22Rv1 (cell line): ENCODE measurements at regions not wholly inside any gene's neighbourhood (a gene's known extent, or its start where the extent isn't known, plus 50 kb on each side); places are given as distances from the start of the nearest gene placed in this dataset.

Source experiments
- ZFX ChIP-seq: fragments of 450-650 bp; IDR thresholded peaks from 2 replicates; pipeline ENCODE4 v1.6.1; 2017; ENCODE audit warnings: antibody characterized with exemption, borderline replicate concordance
- TF ChIP-seq, protein P1 (sequence below): fragments of 450-650 bp; IDR thresholded peaks from 2 replicates; pipeline ENCODE4 v1.5.1; 2017; ENCODE audit warnings: mild to moderate bottlenecking

- TF ChIP-seq, protein P1, sequence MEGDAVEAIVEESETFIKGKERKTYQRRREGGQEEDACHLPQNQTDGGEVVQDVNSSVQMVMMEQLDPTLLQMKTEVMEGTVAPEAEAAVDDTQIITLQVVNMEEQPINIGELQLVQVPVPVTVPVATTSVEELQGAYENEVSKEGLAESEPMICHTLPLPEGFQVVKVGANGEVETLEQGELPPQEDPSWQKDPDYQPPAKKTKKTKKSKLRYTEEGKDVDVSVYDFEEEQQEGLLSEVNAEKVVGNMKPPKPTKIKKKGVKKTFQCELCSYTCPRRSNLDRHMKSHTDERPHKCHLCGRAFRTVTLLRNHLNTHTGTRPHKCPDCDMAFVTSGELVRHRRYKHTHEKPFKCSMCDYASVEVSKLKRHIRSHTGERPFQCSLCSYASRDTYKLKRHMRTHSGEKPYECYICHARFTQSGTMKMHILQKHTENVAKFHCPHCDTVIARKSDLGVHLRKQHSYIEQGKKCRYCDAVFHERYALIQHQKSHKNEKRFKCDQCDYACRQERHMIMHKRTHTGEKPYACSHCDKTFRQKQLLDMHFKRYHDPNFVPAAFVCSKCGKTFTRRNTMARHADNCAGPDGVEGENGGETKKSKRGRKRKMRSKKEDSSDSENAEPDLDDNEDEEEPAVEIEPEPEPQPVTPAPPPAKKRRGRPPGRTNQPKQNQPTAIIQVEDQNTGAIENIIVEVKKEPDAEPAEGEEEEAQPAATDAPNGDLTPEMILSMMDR = no peak
- no peak for TF ChIP-seq ZFX
Measured at GRCh38 chr2:41772697-41773096, 275.1 kb upstream of the PKDCC start.
